ENCODE measurements at regions not wholly inside any gene's neighbourhood (a gene's known extent, or its start where the extent isn't known, plus 50 kb on each side); places are given as distances from the start of the nearest gene placed in this dataset.

DNA sequence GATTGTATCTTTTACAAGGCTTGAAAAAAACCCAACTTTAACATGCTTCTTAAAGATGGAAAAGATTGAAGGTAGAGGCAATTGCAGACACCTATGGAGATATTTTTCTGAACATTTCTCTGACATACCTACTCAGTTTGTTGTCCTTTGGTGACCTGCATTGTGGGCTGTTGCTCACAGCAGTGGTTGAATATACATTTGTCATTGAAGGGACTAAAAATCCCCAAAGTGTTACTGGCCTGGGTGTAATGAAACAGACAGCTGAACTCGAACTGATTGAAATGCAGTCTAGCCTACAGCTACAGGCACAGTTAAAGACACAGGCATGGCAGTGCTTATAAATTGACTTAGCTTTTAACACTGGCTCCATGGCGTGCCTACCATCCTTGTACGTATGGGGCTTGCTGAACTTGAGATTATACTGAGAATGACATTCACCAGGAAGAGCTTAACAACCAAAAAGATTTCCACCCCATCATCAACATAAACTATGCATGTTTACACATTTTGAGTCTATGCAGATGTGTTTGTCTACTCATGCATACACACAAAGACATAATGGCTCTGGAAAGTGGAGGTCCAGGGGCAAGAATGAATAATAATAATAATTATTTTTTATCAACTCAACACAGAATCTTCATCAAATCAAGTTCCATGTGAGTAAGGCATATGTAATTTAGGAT is 83.2 kb upstream of the NOX3 start:
- no peak for TF ChIP-seq GATA2 (IDR thresholded peaks at IDR 0.05; ENCODE audit: low read depth, low read length)
- no peak for TF ChIP-seq GATA3 (IDR thresholded peaks at IDR 0.05; ENCODE audit: low read depth, low read length)

DNA sequence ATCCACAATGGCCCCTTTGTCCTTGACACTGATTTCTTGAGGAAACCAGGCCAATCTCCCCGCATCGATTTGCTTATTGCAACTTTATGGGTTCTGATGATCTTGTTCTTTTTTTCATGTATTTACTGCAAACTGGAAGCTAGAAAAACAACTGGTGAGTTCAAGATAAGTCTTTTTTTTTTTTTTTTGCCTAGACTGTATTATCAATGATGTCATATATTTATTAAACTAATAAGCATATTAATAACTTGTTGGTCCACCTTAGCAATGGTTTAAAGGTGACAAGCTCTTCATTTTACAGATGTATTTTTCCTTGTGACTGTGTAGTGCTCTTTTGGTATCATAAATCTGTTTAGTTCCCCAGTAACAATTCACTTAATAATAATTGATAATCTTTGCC is 79.0 kb upstream of the NOX3 start:
- TF ChIP-seq GATA2 (IDR thresholded peaks at IDR 0.05; ENCODE audit: low read depth, low read length), result no peak
- no peak for TF ChIP-seq GATA3 (IDR thresholded peaks at IDR 0.05; ENCODE audit: low read depth, low read length)

DNA sequence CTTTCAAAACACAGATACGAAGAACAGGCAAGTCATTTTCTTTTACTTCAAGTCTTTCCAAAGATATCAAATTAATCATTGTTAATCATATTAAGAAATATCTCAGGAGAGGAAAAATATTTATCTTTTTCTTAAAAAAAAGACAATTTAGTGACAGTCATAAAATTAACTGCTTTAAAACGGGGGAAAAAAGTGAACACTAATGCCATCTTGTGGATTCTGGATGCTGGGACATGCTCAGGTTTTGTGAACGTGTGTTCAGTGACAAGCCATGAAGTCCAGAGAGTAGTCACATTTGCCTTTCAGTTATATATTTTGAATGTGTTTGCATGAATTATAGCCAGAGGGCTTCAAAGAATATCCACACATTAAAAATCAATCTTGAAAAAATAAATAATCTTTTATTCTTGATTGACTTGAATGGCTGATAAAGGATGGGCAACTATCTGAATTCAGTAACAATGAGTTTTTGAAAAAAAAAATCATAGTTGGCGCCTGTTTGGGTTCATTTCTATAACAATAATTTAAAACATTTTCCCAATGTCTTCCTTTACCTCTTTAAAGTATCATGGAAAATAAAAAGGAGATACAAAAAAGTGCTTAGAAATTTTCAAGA is 74.7 kb upstream of the NOX3 start:
- no peak for TF ChIP-seq GATA2 (IDR thresholded peaks at IDR 0.05; ENCODE audit: low read depth, low read length)
- TF ChIP-seq GATA3 (IDR thresholded peaks at IDR 0.05; ENCODE audit: low read depth, low read length), result no peak

DNA sequence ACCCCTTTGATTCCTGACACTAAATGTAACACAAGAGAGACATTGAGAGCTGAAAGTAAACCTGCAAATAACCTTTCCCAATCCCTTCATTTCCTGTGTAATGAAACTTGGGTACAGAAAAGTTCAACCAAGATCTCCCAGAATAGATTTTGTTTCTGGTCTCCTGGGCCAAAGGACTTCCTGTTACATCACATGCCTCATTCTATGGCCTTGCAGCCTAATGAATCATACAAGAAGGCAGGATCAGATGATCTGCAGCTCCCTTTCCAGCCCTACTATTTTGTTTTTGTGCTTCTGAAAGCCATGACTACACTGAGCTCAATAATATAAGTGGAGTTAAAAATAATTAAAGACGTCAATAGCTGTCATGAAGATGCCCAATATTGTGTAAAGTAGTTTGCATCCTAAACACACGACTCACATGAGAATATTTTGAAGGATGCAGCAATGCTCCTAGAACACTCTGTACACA is 73.4 kb upstream of the NOX3 start:
- TF ChIP-seq GATA2 (IDR thresholded peaks at IDR 0.05; ENCODE audit: low read depth, low read length) (no peak), GATA3 (IDR thresholded peaks at IDR 0.05; ENCODE audit: low read depth, low read length) (no peak)

DNA sequence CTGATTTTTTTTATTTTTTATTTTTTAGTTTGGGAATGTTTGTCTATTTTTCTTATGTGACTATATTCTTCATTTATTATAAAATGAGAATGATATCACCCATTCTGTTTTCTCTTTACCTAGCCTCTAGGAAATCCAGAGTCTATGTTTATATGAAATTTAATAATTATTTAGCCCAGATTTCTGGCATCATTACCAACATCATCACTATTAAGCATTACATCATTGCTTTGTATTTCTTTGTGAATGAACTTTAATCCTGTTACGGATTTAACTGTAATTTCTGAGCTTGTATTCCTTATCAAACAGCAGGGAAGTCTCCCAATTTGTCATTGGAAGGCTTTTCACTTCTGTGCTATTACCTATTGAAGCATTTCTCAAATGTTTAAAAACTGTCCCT is 72.7 kb upstream of the NOX3 start:
- TF ChIP-seq GATA3 (IDR thresholded peaks at IDR 0.05; ENCODE audit: low read depth, low read length), result no peak
- TF ChIP-seq GATA2 (IDR thresholded peaks at IDR 0.05; ENCODE audit: low read depth, low read length), result no peak

DNA sequence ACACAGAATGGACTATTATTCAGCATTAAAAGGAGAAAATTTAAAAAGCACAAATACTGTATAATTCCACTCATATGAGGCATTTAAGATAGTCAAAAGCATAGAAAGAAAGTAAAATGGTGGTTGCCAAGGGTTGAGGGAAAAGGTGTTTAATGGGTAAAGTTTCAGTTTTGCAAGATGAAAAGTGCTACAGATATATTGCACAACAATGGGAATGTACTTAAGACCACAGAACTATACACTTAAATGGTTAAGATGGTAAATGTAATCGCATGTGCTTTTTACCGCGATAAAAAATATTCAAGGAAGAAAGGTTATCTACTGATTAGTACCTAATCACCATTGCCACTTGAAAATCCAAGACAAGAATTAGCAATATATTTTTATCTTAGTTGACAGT is 71.8 kb upstream of the NOX3 start:
- TF ChIP-seq GATA3 (IDR thresholded peaks at IDR 0.05; ENCODE audit: low read depth, low read length) (no peak), GATA2 (IDR thresholded peaks at IDR 0.05; ENCODE audit: low read depth, low read length) (no peak)

DNA sequence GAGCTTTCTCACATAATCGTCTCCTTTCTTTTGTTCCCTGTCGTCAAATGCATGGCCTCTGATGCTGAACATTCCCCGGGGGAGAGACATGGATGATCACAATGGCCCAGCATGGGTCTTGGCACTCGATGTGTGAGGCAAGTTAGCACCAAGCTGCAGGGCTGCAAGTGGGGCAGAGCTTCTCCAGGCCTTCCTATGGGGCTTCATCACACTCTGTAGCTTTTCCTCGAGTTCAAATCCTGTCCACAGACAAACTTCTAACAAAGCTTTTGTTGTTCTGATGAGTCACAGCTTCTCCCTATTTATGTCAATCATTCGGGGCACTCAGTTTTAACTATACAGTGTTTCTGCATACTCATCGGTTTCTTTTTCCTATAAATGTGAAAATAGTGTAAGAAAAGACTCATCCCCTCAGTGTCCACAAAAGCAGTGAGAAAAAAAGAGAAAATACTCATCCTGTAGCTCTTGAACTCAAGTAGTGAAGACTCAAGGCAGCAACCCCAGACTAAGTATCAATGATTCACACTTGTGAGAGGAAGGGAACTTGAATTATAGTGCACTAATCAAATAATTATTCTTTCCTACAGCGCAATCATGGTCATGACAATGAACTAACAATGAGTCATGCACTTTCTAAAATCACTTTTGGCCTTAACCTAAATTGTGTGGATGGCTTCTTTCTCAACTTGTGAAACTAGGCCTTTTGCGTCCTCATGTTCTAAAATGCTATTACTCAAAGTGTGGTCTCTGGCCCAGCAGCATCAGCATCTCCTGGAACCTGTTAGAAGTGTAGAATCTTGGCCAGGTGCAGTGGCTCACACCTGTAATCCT is 68.4 kb upstream of the NOX3 start:
- no peak for TF ChIP-seq GATA3 (IDR thresholded peaks at IDR 0.05; ENCODE audit: low read depth, low read length)
- no peak for TF ChIP-seq GATA2 (IDR thresholded peaks at IDR 0.05; ENCODE audit: low read depth, low read length)

DNA sequence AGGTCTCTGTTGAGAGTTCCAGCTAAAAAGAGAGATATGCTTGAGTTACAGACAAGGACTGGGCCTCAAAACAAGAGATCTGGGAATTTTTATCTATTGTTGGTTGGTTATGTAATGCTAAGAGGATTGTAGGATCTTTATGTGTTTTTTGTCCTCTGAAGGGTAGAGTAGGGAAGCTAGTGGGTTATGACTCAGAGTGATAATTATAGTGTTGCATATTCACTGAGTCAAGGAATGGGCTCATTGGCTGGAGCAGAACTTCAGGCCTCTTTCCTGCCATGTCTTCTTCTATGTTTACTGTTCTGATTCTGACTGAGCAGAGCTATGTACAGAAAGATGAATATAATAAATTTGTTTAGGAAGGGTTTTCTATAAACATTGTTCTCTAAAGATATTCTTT is 66.1 kb upstream of the NOX3 start:
- TF ChIP-seq GATA2 (IDR thresholded peaks at IDR 0.05; ENCODE audit: low read depth, low read length), result no peak
- TF ChIP-seq GATA3 (IDR thresholded peaks at IDR 0.05; ENCODE audit: low read depth, low read length), result no peak

DNA sequence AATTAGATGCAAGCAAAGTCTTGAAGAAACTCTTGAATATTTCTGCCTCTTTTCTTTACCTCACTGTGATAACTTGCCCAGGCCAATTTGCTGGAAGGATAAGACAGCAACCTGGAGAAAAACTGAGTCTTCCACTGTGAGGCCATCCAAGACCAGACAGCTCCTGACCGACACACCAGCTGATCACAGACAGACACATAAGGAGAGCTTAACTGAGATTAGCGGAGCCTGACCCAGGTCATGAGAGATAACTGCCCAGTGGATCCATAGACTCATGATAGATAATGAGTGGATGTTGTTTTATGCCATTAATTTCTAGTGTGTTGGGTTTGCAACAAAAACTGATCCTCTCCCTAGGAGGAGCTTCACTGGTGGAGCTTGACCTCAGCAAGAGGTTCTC is 64.4 kb upstream of the NOX3 start:
- TF ChIP-seq GATA2 (IDR thresholded peaks at IDR 0.05; ENCODE audit: low read depth, low read length), result no peak
- no peak for TF ChIP-seq GATA3 (IDR thresholded peaks at IDR 0.05; ENCODE audit: low read depth, low read length)

DNA sequence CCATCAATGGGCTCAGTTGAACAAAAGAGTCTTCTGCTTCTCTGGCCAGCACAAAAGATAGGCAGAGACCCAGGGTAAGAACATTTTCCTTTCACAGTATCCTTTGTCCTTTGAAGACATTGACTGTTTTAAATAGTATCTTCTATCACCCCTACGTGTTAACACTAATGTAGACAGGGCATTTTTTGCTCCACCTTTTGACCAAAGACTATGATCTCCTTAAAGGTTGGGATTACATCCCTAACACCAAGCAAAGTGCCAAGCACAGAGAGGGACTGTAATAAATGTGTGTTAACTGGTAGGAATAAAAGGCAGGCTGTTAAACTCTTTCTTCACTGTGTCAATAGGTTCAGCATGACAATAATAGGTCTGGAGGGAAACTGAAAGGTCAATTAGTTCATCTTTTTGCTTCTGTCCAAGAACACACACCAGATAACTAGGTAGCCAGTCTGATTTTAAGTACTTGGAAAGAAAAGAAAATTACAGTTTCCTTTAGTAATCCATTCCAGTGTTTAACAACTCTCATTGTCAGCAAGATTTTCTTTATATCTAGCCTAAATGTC is 63.6 kb upstream of the NOX3 start:
- TF ChIP-seq GATA2 (IDR thresholded peaks at IDR 0.05; ENCODE audit: low read depth, low read length) (no peak), GATA3 (IDR thresholded peaks at IDR 0.05; ENCODE audit: low read depth, low read length) (no peak)

DNA sequence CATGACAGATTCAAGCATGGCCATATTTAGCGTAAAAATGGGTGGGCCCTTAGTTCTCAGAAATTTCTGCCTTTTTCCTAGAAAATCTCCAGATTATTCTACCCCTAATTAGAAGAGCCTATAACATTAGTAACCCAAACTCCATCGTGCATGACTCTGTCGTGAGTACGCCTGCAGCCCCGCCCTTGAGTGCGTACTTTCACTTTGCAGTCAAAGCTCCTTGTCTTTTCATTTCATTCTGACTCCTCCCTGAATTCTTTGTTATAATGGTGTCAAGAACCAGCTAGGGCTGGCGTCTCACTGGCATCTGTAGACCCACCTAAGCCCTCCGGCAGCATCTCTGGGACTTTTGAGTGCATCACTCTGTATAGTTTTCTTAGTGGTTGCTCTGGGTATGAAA is 61.7 kb upstream of the NOX3 start:
- TF ChIP-seq GATA3 (IDR thresholded peaks at IDR 0.05; ENCODE audit: low read depth, low read length) (no peak), GATA2 (IDR thresholded peaks at IDR 0.05; ENCODE audit: low read depth, low read length) (no peak)

DNA sequence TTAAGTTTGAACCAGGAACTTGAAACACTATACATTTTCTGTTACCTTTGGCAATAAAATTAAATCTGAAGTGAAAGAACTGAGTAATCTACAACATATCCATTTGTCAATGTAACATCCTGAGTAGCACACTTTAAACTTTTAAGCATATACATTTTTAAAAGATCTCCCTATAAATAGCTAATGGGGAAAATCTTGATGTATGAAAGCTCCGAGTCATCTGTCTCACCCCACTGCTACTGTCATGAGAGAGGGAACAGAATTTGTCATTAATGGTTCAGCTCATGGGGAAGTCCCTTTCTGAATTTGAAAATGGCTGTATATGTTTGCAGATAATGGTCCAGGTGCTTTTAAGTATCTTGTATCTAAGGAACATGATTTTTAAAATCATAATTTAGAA is 55.2 kb upstream of the NOX3 start:
- TF ChIP-seq GATA3 (IDR thresholded peaks at IDR 0.05; ENCODE audit: low read depth, low read length) (no peak), GATA2 (IDR thresholded peaks at IDR 0.05; ENCODE audit: low read depth, low read length) (no peak)

DNA sequence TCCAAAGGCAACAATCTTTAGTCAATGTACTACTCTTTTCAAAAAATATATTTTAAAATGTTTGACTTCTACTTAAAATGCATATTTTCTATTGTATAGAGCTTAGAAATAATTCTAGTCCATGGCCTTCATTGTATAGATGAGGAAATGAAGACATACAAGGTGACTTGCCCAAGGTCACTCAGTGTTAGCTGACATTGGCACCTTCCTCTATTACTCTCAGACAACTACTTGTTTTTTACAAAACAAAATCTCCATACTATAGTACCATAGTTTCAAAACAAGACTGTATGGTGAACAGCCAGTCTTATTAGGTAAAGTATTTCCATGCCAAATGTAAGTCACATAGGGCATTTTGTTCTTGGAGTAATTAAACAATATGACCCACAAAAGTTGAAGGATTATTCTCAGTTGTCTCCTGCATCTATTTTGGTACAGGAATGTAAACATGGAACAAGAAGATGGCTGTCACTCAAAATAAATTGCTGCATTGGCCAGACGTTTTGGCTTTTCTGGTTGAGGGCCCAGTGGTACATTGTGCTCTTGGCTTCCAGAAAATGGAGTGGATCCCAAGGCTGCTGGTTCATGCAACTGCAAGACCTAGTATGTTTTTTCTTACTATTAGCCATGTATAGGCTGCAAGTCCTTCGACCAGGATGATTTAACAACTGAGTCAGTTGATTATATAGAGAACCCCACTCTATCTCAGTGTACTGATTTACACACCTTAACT is 54.3 kb upstream of the NOX3 start:
- no peak for TF ChIP-seq GATA3 (IDR thresholded peaks at IDR 0.05; ENCODE audit: low read depth, low read length)

DNA sequence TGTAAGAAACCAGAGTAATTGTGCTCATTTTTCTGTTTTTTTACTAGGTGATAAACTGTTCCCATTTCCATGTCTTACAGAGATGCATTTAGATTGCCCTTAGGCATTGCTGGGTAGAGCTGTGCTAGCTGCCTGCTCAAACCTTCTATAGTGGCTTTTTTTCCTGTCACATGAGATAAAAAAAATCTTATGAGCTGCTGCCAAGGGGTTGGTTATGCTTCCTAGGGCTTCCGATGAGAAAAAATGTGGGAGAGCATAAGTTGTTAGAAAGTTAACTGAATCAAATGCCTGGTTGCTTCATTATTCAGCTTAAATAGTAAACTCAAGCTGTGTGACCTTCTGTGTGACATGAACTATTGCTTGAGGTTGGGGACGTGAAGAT is 50.0 kb upstream of the NOX3 start:
- TF ChIP-seq GATA3 (IDR thresholded peaks at IDR 0.05; ENCODE audit: low read depth, low read length) (no peak), GATA2 (IDR thresholded peaks at IDR 0.05; ENCODE audit: low read depth, low read length) (no peak)
